Rectal smooth muscle tissue (tissue), 1 donor: ENCODE measurements at regions not wholly inside any gene's neighbourhood (a gene's known extent, or its start where the extent isn't known, plus 50 kb on each side); places are given as distances from the start of the nearest gene placed in this dataset.

Source experiments
- H3K27ac ChIP-seq: one replicate; pipeline ENCODE4 v1.7.0; 2013; ENCODE audit warnings: low read depth, low read length, inconsistent platforms
- H3K27me3 ChIP-seq: one replicate; pipeline ENCODE4 v1.7.0; 2013; ENCODE audit warnings: low read length; ENCODE audit not compliant: control insufficient read depth, insufficient read depth
- H3K36me3 ChIP-seq: one replicate; pipeline ENCODE4 v1.7.0; 2013; ENCODE audit warnings: low read length; ENCODE audit not compliant: control insufficient read depth, insufficient read depth
- H3K4me1 ChIP-seq: one replicate; pipeline ENCODE4 v1.7.0; 2013; ENCODE audit warnings: low read length; ENCODE audit not compliant: control insufficient read depth, insufficient read depth
- H3K4me3 ChIP-seq: one replicate; pipeline ENCODE4 v1.7.0; 2013; ENCODE audit warnings: low read length
- H3K9ac ChIP-seq: one replicate; pipeline ENCODE4 v1.7.0; 2013; ENCODE audit warnings: low read length

- Histone ChIP-seq H3K4me1 (no peaks in the 10 kb centered on the region), H3K27me3 (no peaks in the 10 kb centered on the region), H3K36me3 (no peaks in the 10 kb centered on the region), H3K27ac (no peak overlapping the region), H3K4me3 (no peak overlapping the region), H3K9ac (no peak overlapping the region)
These were observed 66.9 kb upstream of the SLIT3 start for GRCh38 chr5:169367861-169368260.

- H3K27ac ChIP-seq = no peak overlapping the region
- no peaks in the 10 kb centered on the region for H3K27me3 ChIP-seq
- no peaks in the 10 kb centered on the region for H3K4me1 ChIP-seq
- H3K9ac ChIP-seq = no peak overlapping the region
- H3K36me3 ChIP-seq = no peaks in the 10 kb centered on the region
- H3K4me3 ChIP-seq = no peak overlapping the region
These were observed 56.4 kb upstream of the SLIT3 start for GRCh38 chr5:169357291-169357690.

GRCh38 chr5:169356811-169357210 lies 55.9 kb upstream of the SLIT3 start:
- no peak overlapping the region for H3K9ac ChIP-seq
- H3K27ac ChIP-seq = no peak overlapping the region

GRCh38 chr5:169356181-169356580 lies 55.2 kb upstream of the SLIT3 start:
- Histone ChIP-seq H3K36me3 (no peaks in the 10 kb centered on the region), H3K9ac (no peak overlapping the region), H3K4me1 (no peaks in the 10 kb centered on the region), H3K4me3 (no peak overlapping the region), H3K27me3 (no peaks in the 10 kb centered on the region), H3K27ac (no peak overlapping the region)

More at GRCh38 chr5:169356811-169357210, 55.9 kb upstream of the SLIT3 start:
- Histone ChIP-seq H3K27me3 (no peaks in the 10 kb centered on the region), H3K4me1 (no peaks in the 10 kb centered on the region), H3K36me3 (no peaks in the 10 kb centered on the region), H3K4me3 (no peak overlapping the region)

GRCh38 chr5:169354921-169355320 lies 54.0 kb upstream of the SLIT3 start:
- no peak overlapping the region for H3K9ac ChIP-seq
- H3K4me1 ChIP-seq = peaks cover 4% of the 10 kb centered on the region
- no peak overlapping the region for H3K4me3 ChIP-seq
- H3K27me3 ChIP-seq = no peaks in the 10 kb centered on the region
- H3K36me3 ChIP-seq = no peaks in the 10 kb centered on the region
- no peak overlapping the region for H3K27ac ChIP-seq

GRCh38 chr5:169354263-169354662 lies 53.3 kb upstream of the SLIT3 start:
- no peaks in the 10 kb centered on the region for H3K27me3 ChIP-seq
- H3K9ac ChIP-seq = no peak overlapping the region
- H3K4me3 ChIP-seq = no peak overlapping the region
- H3K36me3 ChIP-seq = no peaks in the 10 kb centered on the region
- peaks cover 4% of the 10 kb centered on the region for H3K4me1 ChIP-seq
- H3K27ac ChIP-seq = no peak overlapping the region

GRCh38 chr5:169352901-169353300 lies 52.0 kb upstream of the SLIT3 start:
- Histone ChIP-seq H3K4me3 (no peak overlapping the region), H3K27ac (no peak overlapping the region), H3K36me3 (no peaks in the 10 kb centered on the region), H3K27me3 (no peaks in the 10 kb centered on the region), H3K9ac (no peak overlapping the region), H3K4me1 (peaks cover 4% of the 10 kb centered on the region)

- Histone ChIP-seq H3K36me3 (no peaks in the 10 kb centered on the region), H3K4me1 (peaks cover 4% of the 10 kb centered on the region), H3K27me3 (no peaks in the 10 kb centered on the region), H3K9ac (no peak overlapping the region), H3K4me3 (no peak overlapping the region), H3K27ac (no peak overlapping the region)
These were observed 50.8 kb upstream of the SLIT3 start for GRCh38 chr5:169351721-169352120.

GRCh38 chr5:169350759-169351240 lies 49.9 kb upstream of the SLIT3 start:
- Histone ChIP-seq H3K27me3 (no peaks in the 10 kb centered on the region), H3K27ac (no peak overlapping the region)

More at GRCh38 chr5:169350759-169351240, 49.9 kb upstream of the SLIT3 start:
- Histone ChIP-seq H3K36me3 (no peaks in the 10 kb centered on the region), H3K4me3 (no peak overlapping the region), H3K9ac (no peak overlapping the region), H3K4me1 (peaks cover 4% of the 10 kb centered on the region)
